CD14-positive monocyte (primary cell): ENCODE measurements at regions not wholly inside any gene's neighbourhood (a gene's known extent, or its start where the extent isn't known, plus 50 kb on each side); places are given as distances from the start of the nearest gene placed in this dataset.

ENCODE experiments used
- DNase-seq, 3 donors: peaks; one replicate each; pipeline ENCODE4 v3.0.0-alpha.2; 2011 to 2022
- H2AFZ ChIP-seq: 2 replicates; pipeline ENCODE4 v1.6.0; 2012; ENCODE audit warnings: mild to moderate bottlenecking, low read depth, low read length, inconsistent platforms; ENCODE audit not compliant: insufficient read depth, poor library complexity, severe bottlenecking
- H3K27ac ChIP-seq, 2 donors: 1 replicate in 1 of 2; 2 replicates in 1 of 2; pipeline ENCODE4 v1.5.1; 2012 to 2013; ENCODE audit warnings: low read length in 2 of 2, control low read depth in 1 of 2, inconsistent platforms in 1 of 2, low read depth in 1 of 2, mild to moderate bottlenecking in 1 of 2
- H3K27me3 ChIP-seq, 2 donors: one replicate each; pipeline versions ENCODE4 v1.6.0 to v1.6.1; 2011 to 2013; ENCODE audit warnings: low read length in 2 of 2; ENCODE audit not compliant: control insufficient read depth in 2 of 2, insufficient read depth in 2 of 2
- H3K36me3 ChIP-seq, 2 donors: replicated peaks in 1 of 2; 1 replicate in 1 of 2; 2 replicates in 1 of 2; pipeline versions ENCODE4 v1.5.1 to v1.6.1; 2012 to 2013; ENCODE audit warnings: low read length in 2 of 2, control low read depth in 1 of 2, inconsistent platforms in 1 of 2, mild to moderate bottlenecking in 1 of 2; ENCODE audit not compliant: insufficient read depth in 2 of 2, control insufficient read depth in 1 of 2
- H3K4me1 ChIP-seq, 2 donors: 1 replicate in 1 of 2; 2 replicates in 1 of 2; pipeline versions ENCODE4 v1.5.1 to v1.6.1; 2012 to 2013; ENCODE audit warnings: low read length in 2 of 2, control low read depth in 1 of 2, inconsistent platforms in 1 of 2, mild to moderate bottlenecking in 1 of 2, moderate library complexity in 1 of 2; ENCODE audit not compliant: insufficient read depth in 2 of 2, control insufficient read depth in 1 of 2
- H3K4me2 ChIP-seq: replicated peaks from 2 replicates; pipeline ENCODE3; 2012; ENCODE audit warnings: low read length, moderate library complexity, mild to moderate bottlenecking; ENCODE audit not compliant: poor library complexity, severe bottlenecking; ENCODE audit errors: extremely low read depth
- H3K4me3 ChIP-seq, 3 experiments: fragments of 200-600 bp in 1 of 3; sonication (generic) in 1 of 3; replicated peaks in 1 of 3; 1 replicate in 2 of 3; 2 replicates in 1 of 3; pipeline ENCODE4 v1.5.1; 2011 to 2013; ENCODE audit warnings: low read length in 3 of 3, mild to moderate bottlenecking in 3 of 3, control low read depth in 2 of 3, low read depth in 2 of 3, inconsistent platforms in 1 of 3, moderate library complexity in 1 of 3
- H3K79me2 ChIP-seq: 2 replicates; pipeline ENCODE4 v1.6.0; 2012; ENCODE audit warnings: mild to moderate bottlenecking, control low read depth, inconsistent platforms, low read length, moderate library complexity; ENCODE audit not compliant: insufficient read depth
- H3K9ac ChIP-seq: 2 replicates; pipeline ENCODE4 v1.6.0; 2017; ENCODE audit warnings: low read length, mild to moderate bottlenecking; ENCODE audit not compliant: insufficient read depth, poor library complexity, severe bottlenecking
- H3K9me3 ChIP-seq, 2 donors: replicated peaks in 1 of 2; 1 replicate in 1 of 2; 2 replicates in 1 of 2; pipeline versions ENCODE4 v1.5.1 to v1.6.1; 2012 to 2013; ENCODE audit warnings: low read length in 2 of 2, control low read depth in 1 of 2; ENCODE audit not compliant: control insufficient read depth in 1 of 2, insufficient read depth in 1 of 2
- H4K20me1 ChIP-seq: 2 replicates; pipeline ENCODE4 v1.6.0; 2012; ENCODE audit warnings: mild to moderate bottlenecking, low read length, control low read depth, moderate library complexity; ENCODE audit not compliant: insufficient read depth
- H3K27ac Mint-ChIP-seq, 7 donors: one replicate each; pipeline ENCODE4 v1.8.0; 2020; ENCODE audit warnings: mild to moderate bottlenecking in 7 of 7, mixed read lengths in 7 of 7, moderate library complexity in 6 of 7, inconsistent platforms in 2 of 7
- H3K27me3 Mint-ChIP-seq, 3 donors: one replicate each; pipeline ENCODE4 v1.8.0; 2021 to 2022; ENCODE audit warnings: low read depth in 3 of 3, mild to moderate bottlenecking in 3 of 3, mixed read lengths in 3 of 3, moderate library complexity in 3 of 3, inconsistent platforms in 1 of 3
- H3K36me3 Mint-ChIP-seq, 2 donors: one replicate each; pipeline ENCODE4 v1.8.0; 2020; ENCODE audit warnings: mixed read lengths in 2 of 2, inconsistent platforms in 1 of 2, mild to moderate bottlenecking in 1 of 2
- H3K4me1 Mint-ChIP-seq: one replicate; pipeline ENCODE4 v1.8.0; 2020; ENCODE audit warnings: mild to moderate bottlenecking, mixed read lengths
- H3K4me3 Mint-ChIP-seq, 2 donors: one replicate each; pipeline ENCODE4 v1.8.0; 2020; ENCODE audit warnings: mild to moderate bottlenecking in 2 of 2, mixed read lengths in 2 of 2, moderate library complexity in 1 of 2
- H3K9me3 Mint-ChIP-seq, 7 donors: one replicate each; pipeline ENCODE4 v1.8.0; 2020 to 2022; ENCODE audit warnings: mixed read lengths in 7 of 7, mild to moderate bottlenecking in 6 of 7, moderate library complexity in 6 of 7, inconsistent platforms in 2 of 7
- WGBS: methylation state at CpG from one replicate; pipeline ENCODE4 v1.1.5; 2013; ENCODE audit warnings: missing lambda C conversion rate; ENCODE audit not compliant: insufficient coverage; 5-methylcytosine and 5-hydroxymethylcytosine counted together
- intact Hi-C, 2 donors: fragments of 100-400 bp; cut with micrococcal nuclease; formaldehyde crosslinking; loops; one replicate each; pipeline versions ENCODE4 v1.15.0 to v1.15.1; 2023
- TF ChIP-seq, protein P1 (sequence below): fragments of 200-600 bp; IDR thresholded peaks from one replicate; pipeline ENCODE4 v1.8.0; 2022; ENCODE audit warnings: antibody characterized with exemption, mild to moderate bottlenecking

DNA sequence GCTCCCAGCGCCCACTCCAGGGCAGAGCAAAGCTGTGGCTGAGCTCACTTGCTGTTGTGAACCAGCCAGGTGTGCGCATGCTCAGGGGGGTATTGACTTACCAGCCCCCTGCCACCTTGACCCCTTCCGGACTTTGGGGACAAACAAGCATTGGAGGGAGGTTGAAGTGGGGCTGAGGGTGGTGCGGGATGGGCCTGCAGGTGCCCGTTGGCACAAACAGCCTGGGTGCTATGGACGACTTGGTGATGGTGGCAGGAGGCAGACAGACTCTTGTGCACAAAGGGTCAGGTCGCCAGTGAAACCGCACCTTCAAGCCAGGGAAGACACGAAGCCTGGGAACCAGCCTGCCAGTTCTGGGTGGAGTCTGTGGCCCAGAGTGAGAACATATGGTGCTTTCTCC lies 858.5 kb upstream of the PTPRD start:
- TF ChIP-seq, protein P1, sequence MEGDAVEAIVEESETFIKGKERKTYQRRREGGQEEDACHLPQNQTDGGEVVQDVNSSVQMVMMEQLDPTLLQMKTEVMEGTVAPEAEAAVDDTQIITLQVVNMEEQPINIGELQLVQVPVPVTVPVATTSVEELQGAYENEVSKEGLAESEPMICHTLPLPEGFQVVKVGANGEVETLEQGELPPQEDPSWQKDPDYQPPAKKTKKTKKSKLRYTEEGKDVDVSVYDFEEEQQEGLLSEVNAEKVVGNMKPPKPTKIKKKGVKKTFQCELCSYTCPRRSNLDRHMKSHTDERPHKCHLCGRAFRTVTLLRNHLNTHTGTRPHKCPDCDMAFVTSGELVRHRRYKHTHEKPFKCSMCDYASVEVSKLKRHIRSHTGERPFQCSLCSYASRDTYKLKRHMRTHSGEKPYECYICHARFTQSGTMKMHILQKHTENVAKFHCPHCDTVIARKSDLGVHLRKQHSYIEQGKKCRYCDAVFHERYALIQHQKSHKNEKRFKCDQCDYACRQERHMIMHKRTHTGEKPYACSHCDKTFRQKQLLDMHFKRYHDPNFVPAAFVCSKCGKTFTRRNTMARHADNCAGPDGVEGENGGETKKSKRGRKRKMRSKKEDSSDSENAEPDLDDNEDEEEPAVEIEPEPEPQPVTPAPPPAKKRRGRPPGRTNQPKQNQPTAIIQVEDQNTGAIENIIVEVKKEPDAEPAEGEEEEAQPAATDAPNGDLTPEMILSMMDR = no peak
- 92% methylated on average over 9 of the region's 9 CpGs for WGBS
- peaks cover 0 to 2% (median 0%) of the 10 kb centered on the region in 3 donors for H3K27me3 Mint-ChIP-seq
- no peaks in the 10 kb centered on the region for H3K36me3 ChIP-seq
- H3K4me2 ChIP-seq = no peak overlapping the region
- intact Hi-C loops = no loop called here
- H3K4me3 Mint-ChIP-seq = no peak overlapping the region
- H3K9ac ChIP-seq = no peak overlapping the region
- peaks cover 0 to 14% (median 0%) of the 10 kb centered on the region in 7 donors for H3K9me3 Mint-ChIP-seq
- no peaks in the 10 kb centered on the region for H3K27me3 ChIP-seq
- no peaks in the 10 kb centered on the region for H3K4me1 ChIP-seq
- H3K4me1 Mint-ChIP-seq = no peaks in the 10 kb centered on the region
- H2AFZ ChIP-seq = no peak overlapping the region
- no peaks in the 10 kb centered on the region for H4K20me1 ChIP-seq
- peaks cover 0 to 18% of the 10 kb centered on the region in 2 donors for H3K9me3 ChIP-seq
- no peaks in the 10 kb centered on the region for H3K36me3 Mint-ChIP-seq
- no peak for DNase-seq
- H3K4me3 ChIP-seq = no peak overlapping the region
- no peaks in the 10 kb centered on the region for H3K79me2 ChIP-seq
- H3K27ac Mint-ChIP-seq = no peak overlapping the region
- H3K27ac ChIP-seq = no peak overlapping the region

DNA sequence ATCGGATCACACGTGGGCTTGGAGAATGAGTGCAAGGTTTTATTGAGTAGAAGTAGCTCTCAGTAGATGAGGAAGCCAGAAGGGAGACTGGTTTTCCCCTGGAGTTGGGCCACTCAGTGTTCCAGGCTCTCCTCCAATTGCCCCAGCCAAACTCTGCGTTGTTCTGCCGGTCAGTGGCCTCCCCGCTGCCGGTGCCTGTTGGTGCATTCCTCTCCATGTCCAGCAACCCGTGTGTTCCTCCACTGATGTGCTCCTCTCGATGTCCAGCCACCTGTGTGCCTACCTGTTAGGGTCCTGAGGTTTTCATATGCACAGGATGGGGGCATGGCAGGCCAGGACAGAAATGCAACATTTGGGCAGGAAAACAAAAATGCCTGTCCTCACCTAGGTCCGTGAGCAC lies 888.0 kb upstream of the PTPRD start:
- no peak for DNase-seq
- H3K4me3 ChIP-seq = no peak overlapping the region
- H3K27ac ChIP-seq = no peak overlapping the region
- no peaks in the 10 kb centered on the region for H3K27me3 ChIP-seq
- peaks cover 11% of the 10 kb centered on the region in 2 donors for H3K9me3 ChIP-seq
- no peaks in the 10 kb centered on the region for H4K20me1 ChIP-seq
- H2AFZ ChIP-seq = no peak overlapping the region
- WGBS = 97% methylated on average over 9 of the region's 9 CpGs
- intact Hi-C loops = no loop called here
- Mint-ChIP-seq H3K9me3 (peaks cover 0 to 13% (median 5%) of the 10 kb centered on the region in 7 donors), H3K27ac (no peak overlapping the region), H3K27me3 (no peaks in the 10 kb centered on the region), H3K4me1 (no peaks in the 10 kb centered on the region), H3K4me3 (no peak overlapping the region), H3K36me3 (no peaks in the 10 kb centered on the region)
- no peaks in the 10 kb centered on the region for H3K79me2 ChIP-seq
- no peak overlapping the region for H3K9ac ChIP-seq
- TF ChIP-seq, protein P1 = no peak
- H3K4me2 ChIP-seq = no peak overlapping the region
- no peaks in the 10 kb centered on the region for H3K36me3 ChIP-seq
- H3K4me1 ChIP-seq = no peaks in the 10 kb centered on the region
